C4-2B (cell line): ENCODE measurements at regions not wholly inside any gene's neighbourhood (a gene's known extent, or its start where the extent isn't known, plus 50 kb on each side); places are given as distances from the start of the nearest gene placed in this dataset.

ENCODE experiments used
- ZFX ChIP-seq: fragments of 450-650 bp; IDR thresholded peaks from 2 replicates; pipeline ENCODE4 v1.6.1; 2017
- TF ChIP-seq, protein P1 (sequence below): fragments of 450-650 bp; conservative IDR thresholded peaks from 2 replicates; pipeline ENCODE4 v1.5.1; 2017; ENCODE audit warnings: mild to moderate bottlenecking

DNA sequence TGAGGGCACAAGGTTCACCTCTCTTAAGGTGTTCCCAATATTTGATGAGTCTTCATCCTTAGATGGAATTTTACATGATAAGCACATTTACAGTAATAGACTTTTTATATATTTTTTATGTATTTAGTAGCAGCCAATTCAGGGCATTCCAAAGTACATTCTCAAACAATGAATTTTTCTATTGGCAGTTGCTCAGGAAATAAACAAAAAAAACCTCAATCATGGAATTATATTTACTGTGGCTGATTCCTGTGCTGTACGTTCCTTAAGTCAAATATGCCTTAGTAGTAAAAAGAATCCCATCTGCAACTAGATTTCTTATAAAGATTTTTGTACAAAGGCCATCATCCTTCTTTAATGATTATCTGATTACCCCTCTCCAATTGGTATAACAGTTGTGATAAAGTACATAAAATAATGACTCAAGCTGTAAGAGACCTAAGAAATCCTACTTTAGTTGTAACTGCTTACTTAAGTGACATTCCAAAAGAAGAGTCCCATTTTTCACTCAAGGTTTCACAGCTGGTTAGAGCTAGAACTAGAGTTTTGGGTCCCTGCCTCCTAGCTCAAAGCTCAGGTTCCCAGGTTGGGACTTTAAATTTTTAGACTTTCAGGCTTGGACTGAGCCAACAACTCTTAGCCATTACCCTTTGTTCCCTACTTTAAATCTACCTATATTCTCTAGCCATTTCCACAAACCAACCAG lies 152.7 kb downstream of the FHIP1A start:
- no peak for TF ChIP-seq ZFX
- TF ChIP-seq, protein P1, sequence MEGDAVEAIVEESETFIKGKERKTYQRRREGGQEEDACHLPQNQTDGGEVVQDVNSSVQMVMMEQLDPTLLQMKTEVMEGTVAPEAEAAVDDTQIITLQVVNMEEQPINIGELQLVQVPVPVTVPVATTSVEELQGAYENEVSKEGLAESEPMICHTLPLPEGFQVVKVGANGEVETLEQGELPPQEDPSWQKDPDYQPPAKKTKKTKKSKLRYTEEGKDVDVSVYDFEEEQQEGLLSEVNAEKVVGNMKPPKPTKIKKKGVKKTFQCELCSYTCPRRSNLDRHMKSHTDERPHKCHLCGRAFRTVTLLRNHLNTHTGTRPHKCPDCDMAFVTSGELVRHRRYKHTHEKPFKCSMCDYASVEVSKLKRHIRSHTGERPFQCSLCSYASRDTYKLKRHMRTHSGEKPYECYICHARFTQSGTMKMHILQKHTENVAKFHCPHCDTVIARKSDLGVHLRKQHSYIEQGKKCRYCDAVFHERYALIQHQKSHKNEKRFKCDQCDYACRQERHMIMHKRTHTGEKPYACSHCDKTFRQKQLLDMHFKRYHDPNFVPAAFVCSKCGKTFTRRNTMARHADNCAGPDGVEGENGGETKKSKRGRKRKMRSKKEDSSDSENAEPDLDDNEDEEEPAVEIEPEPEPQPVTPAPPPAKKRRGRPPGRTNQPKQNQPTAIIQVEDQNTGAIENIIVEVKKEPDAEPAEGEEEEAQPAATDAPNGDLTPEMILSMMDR = no peak
